HCT116 (cell line): ENCODE measurements at regions not wholly inside any gene's neighbourhood (a gene's known extent, or its start where the extent isn't known, plus 50 kb on each side); places are given as distances from the start of the nearest gene placed in this dataset.

ENCODE experiments used
- ATAC-seq: fragments of 200-7000 bp; cut with Tn5 transposase; 2 replicates; pipeline ENCODE4 v1.9.1; 2020; ENCODE audit warnings: mild to moderate bottlenecking, moderate library complexity
- BruUV-seq: library from RNA; stranded (reverse); fragments of 400-500 nt; replicated peaks from 2 replicates; lab custom pipeline; 2021; lab: Mats Ljungman, UMichigan
- CTCF ChIA-PET: fragments of 300-600 bp; sonication (Branson Sonifier 250); formaldehyde crosslinking; loops from one replicate; lab custom pipeline; 2021; ENCODE audit warnings: antibody characterized with exemption; lab: Charles Lee
- POLR2A ChIA-PET: fragments of 300-600, 350-600 bp; sonication (Branson Sonifier 250); formaldehyde crosslinking; loops from one replicate; lab custom pipeline; 2021; ENCODE audit warnings: antibody characterized with exemption; lab: Charles Lee
- RAD21 ChIA-PET, 2 experiments: fragments of 300-600 bp; sonication (Branson Sonifier 250); formaldehyde crosslinking; loops; one replicate each; lab custom pipeline; 2023; ENCODE audit warnings: low total read pairs in 2 of 2; ENCODE audit not compliant: uncharacterized antibody in 2 of 2, unreplicated experiment in 2 of 2, low non-redundant PET in 1 of 2; lab: Charles Lee
- DNase-seq: peaks from one replicate; pipeline ENCODE4 v3.0.0-alpha.2; 2010; ENCODE audit warnings: low read depth, low spot score
- H2AFZ ChIP-seq: fragments of 200-600 bp; shearing (Covaris generic), sonication (generic); 2 replicates; pipeline ENCODE4 v1.6.1; 2017; ENCODE audit warnings: low read depth, mixed run types, mixed read lengths, antibody characterized with exemption, low read length; ENCODE audit not compliant: poor library complexity, severe bottlenecking
- H3K27ac ChIP-seq: 2 replicates; pipeline ENCODE4 v1.5.1; 2012; ENCODE audit warnings: low read depth, low read length
- H3K27me3 ChIP-seq: fragments of 200-600 bp; sonication (generic); 2 replicates; pipeline ENCODE4 v1.6.1; 2016; ENCODE audit warnings: mixed run types, low read length, mixed read lengths; ENCODE audit not compliant: insufficient read depth
- H3K36me3 ChIP-seq, 2 experiments: fragments of 200-500 bp in 1 of 2; fragments of 200-600 bp in 1 of 2; sonication (Bioruptor generic) in 1 of 2; sonication (generic) in 1 of 2; 2 replicates each; pipeline versions ENCODE4 v1.5.1 to v1.6.1; 2014 to 2016; ENCODE audit warnings: low read length in 2 of 2, inconsistent platforms in 1 of 2, mixed read lengths in 1 of 2, mixed run types in 1 of 2; ENCODE audit not compliant: insufficient read depth in 2 of 2, control insufficient read depth in 1 of 2
- H3K4me1 ChIP-seq, 2 experiments: fragments of 200-600 bp in 1 of 2; sonication (generic) in 1 of 2; 2 replicates each; pipeline versions ENCODE4 v1.5.1 to v1.6.1; 2012 to 2017; ENCODE audit warnings: low read length in 2 of 2, inconsistent platforms in 1 of 2, mild to moderate bottlenecking in 1 of 2, mixed read lengths in 1 of 2, mixed run types in 1 of 2, moderate library complexity in 1 of 2; ENCODE audit not compliant: insufficient read depth in 2 of 2, control insufficient read depth in 1 of 2
- H3K4me2 ChIP-seq: fragments of 200-600 bp; sonication (generic); 2 replicates; pipeline ENCODE4 v1.6.1; 2017; ENCODE audit warnings: mixed run types, low read length, mixed read lengths
- H3K4me3 ChIP-seq, 2 experiments: fragments of 200-600 bp in 1 of 2; sonication (generic) in 1 of 2; replicated peaks in 1 of 2; 2 replicates each; pipeline ENCODE4 v1.5.1; 2011 to 2016; ENCODE audit warnings: low read length in 2 of 2, control low read depth in 1 of 2, low read depth in 1 of 2, mild to moderate bottlenecking in 1 of 2, mixed read lengths in 1 of 2, mixed run types in 1 of 2
- H3K79me2 ChIP-seq: fragments of 200-600 bp; sonication (generic); 2 replicates; pipeline ENCODE4 v1.6.1; 2017; ENCODE audit warnings: mild to moderate bottlenecking, mixed run types, low read length, moderate library complexity, mixed read lengths; ENCODE audit not compliant: insufficient read depth
- H3K9ac ChIP-seq: fragments of 200-600 bp; sonication (generic); 2 replicates; pipeline ENCODE4 v1.6.1; 2016; ENCODE audit warnings: low read length, mixed read lengths
- H3K9me2 ChIP-seq: fragments of 200-600 bp; sonication (generic), shearing (Covaris generic); 2 replicates; pipeline ENCODE4 v1.6.1; 2017; ENCODE audit warnings: mixed run types, mild to moderate bottlenecking, moderate library complexity; ENCODE audit not compliant: insufficient read depth
- H3K9me3 ChIP-seq, 2 experiments: fragments of 200-500 bp in 1 of 2; fragments of 200-600 bp in 1 of 2; sonication (Bioruptor generic) in 1 of 2; sonication (generic) in 1 of 2; 2 replicates each; pipeline ENCODE4 v1.6.1; 2014 to 2017; ENCODE audit warnings: low read length in 2 of 2, mixed read lengths in 2 of 2, inconsistent platforms in 1 of 2, low read depth in 1 of 2, mild to moderate bottlenecking in 1 of 2, mixed run types in 1 of 2, moderate library complexity in 1 of 2; ENCODE audit not compliant: control insufficient read depth in 1 of 2, insufficient read depth in 1 of 2
- H4K20me1 ChIP-seq: fragments of 200-600 bp; sonication (generic), shearing (Covaris generic); 2 replicates; pipeline ENCODE4 v1.6.1; 2017; ENCODE audit warnings: mixed run types, mild to moderate bottlenecking, moderate library complexity; ENCODE audit not compliant: insufficient read depth
- CBX3 ChIP-seq: IDR thresholded peaks from 2 replicates; pipeline ENCODE4 v1.6.1; 2012; ENCODE audit warnings: low read depth
- EZH2 ChIP-seq: fragments of 200-600 bp; sonication (generic); IDR thresholded peaks from 2 replicates; pipeline ENCODE4 v1.6.1; 2017; ENCODE audit warnings: antibody characterized with exemption, mixed run types
- EZH2phosphoT487 ChIP-seq: fragments of 200-600 bp; IDR thresholded peaks from 2 replicates; pipeline ENCODE4 v1.6.1; 2018; ENCODE audit warnings: antibody characterized with exemption, borderline replicate concordance
- FOSL1 ChIP-seq: IDR thresholded peaks from 2 replicates; pipeline ENCODE4 v1.6.1; 2012; ENCODE audit warnings: low read depth
- JUND ChIP-seq: IDR thresholded peaks from 2 replicates; pipeline ENCODE4 v1.6.1; 2012
- POLR2A ChIP-seq: IDR thresholded peaks from 2 replicates; pipeline ENCODE4 v1.7.0; 2011; ENCODE audit warnings: borderline replicate concordance; ENCODE audit not compliant: insufficient read depth, insufficient read length; ENCODE audit errors: extremely low read depth
- SIN3A ChIP-seq: IDR thresholded peaks from 2 replicates; pipeline ENCODE4 v1.6.1; 2012; ENCODE audit warnings: low read depth
- TCF7L2 ChIP-seq: IDR thresholded peaks from 2 replicates; pipeline ENCODE4 v1.7.0; 2011; ENCODE audit warnings: borderline replicate concordance, inconsistent platforms; ENCODE audit not compliant: insufficient read depth, insufficient read length; ENCODE audit errors: extremely low read depth
- YY1 ChIP-seq: IDR thresholded peaks from 2 replicates; pipeline ENCODE4 v1.6.1; 2011; ENCODE audit warnings: low read length, low read depth, moderate library complexity, mild to moderate bottlenecking; ENCODE audit not compliant: insufficient replicate concordance; ENCODE audit errors: extremely low read depth
- intact Hi-C: fragments of 100-400 bp; cut with micrococcal nuclease; formaldehyde crosslinking; loops from 2 replicates; pipeline ENCODE4 v1.10.0; 2022
- TF ChIP-seq, protein P1 (sequence below): IDR thresholded peaks from 2 replicates; pipeline ENCODE4 v1.6.1; 2011; ENCODE audit warnings: mild to moderate bottlenecking, low read length, moderate library complexity; ENCODE audit not compliant: insufficient replicate concordance; ENCODE audit errors: extremely low read depth
- TF ChIP-seq, protein P2 (sequence below): IDR thresholded peaks from 2 replicates; pipeline ENCODE4 v1.6.1; 2012; ENCODE audit warnings: low read depth

DNA sequence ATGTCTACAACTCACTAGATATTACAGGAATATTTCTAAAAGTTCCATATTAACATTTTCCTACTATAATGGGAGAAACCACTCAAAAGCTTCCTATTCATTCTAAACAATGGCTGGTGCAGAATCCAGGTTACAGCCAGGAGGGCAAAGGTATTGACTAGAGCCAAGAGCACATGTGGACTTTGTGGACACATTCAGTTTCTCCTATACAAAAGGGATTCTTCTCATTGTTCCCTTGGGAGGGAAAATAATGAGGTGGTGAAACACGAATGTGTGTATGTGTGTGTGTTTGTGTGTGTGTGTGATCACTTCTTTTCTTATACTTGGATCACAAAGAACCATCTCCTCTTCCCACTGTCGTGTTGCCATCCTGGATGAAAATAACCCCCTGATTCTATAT is 1000.0 kb downstream of the ADGRL2 start:
- no peak for TF ChIP-seq YY1
- no peak for TF ChIP-seq EZH2phosphoT487
- TF ChIP-seq JUND, result no peak
- TF ChIP-seq, protein P1, sequence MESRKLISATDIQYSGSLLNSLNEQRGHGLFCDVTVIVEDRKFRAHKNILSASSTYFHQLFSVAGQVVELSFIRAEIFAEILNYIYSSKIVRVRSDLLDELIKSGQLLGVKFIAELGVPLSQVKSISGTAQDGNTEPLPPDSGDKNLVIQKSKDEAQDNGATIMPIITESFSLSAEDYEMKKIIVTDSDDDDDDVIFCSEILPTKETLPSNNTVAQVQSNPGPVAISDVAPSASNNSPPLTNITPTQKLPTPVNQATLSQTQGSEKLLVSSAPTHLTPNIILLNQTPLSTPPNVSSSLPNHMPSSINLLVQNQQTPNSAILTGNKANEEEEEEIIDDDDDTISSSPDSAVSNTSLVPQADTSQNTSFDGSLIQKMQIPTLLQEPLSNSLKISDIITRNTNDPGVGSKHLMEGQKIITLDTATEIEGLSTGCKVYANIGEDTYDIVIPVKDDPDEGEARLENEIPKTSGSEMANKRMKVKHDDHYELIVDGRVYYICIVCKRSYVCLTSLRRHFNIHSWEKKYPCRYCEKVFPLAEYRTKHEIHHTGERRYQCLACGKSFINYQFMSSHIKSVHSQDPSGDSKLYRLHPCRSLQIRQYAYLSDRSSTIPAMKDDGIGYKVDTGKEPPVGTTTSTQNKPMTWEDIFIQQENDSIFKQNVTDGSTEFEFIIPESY, result no peak
- no peak for TF ChIP-seq EZH2
- no peak for TF ChIP-seq CBX3
- TF ChIP-seq SIN3A, result no peak
- TF ChIP-seq FOSL1, result no peak
- no peak for TF ChIP-seq POLR2A
- no peak for TF ChIP-seq TCF7L2
- TF ChIP-seq, protein P2, sequence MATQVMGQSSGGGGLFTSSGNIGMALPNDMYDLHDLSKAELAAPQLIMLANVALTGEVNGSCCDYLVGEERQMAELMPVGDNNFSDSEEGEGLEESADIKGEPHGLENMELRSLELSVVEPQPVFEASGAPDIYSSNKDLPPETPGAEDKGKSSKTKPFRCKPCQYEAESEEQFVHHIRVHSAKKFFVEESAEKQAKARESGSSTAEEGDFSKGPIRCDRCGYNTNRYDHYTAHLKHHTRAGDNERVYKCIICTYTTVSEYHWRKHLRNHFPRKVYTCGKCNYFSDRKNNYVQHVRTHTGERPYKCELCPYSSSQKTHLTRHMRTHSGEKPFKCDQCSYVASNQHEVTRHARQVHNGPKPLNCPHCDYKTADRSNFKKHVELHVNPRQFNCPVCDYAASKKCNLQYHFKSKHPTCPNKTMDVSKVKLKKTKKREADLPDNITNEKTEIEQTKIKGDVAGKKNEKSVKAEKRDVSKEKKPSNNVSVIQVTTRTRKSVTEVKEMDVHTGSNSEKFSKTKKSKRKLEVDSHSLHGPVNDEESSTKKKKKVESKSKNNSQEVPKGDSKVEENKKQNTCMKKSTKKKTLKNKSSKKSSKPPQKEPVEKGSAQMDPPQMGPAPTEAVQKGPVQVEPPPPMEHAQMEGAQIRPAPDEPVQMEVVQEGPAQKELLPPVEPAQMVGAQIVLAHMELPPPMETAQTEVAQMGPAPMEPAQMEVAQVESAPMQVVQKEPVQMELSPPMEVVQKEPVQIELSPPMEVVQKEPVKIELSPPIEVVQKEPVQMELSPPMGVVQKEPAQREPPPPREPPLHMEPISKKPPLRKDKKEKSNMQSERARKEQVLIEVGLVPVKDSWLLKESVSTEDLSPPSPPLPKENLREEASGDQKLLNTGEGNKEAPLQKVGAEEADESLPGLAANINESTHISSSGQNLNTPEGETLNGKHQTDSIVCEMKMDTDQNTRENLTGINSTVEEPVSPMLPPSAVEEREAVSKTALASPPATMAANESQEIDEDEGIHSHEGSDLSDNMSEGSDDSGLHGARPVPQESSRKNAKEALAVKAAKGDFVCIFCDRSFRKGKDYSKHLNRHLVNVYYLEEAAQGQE, result no peak
- TF ChIP-seq, all 23 proteins: peak for 0
- no peak overlapping the region for H3K9ac ChIP-seq
- ChIA-PET RAD21 (no interaction called here), CTCF (no interaction called here), POLR2A (no interaction called here)
- H3K4me3 ChIP-seq, result no peak overlapping the region
- H4K20me1 ChIP-seq, result no peaks in the 10 kb centered on the region
- DNase-seq, result no peak
- H3K36me3 ChIP-seq, result no peaks in the 10 kb centered on the region
- H2AFZ ChIP-seq, result no peak overlapping the region
- H3K79me2 ChIP-seq, result no peaks in the 10 kb centered on the region
- H3K4me1 ChIP-seq, result no peaks in the 10 kb centered on the region
- no TSS peak for BruUV-seq
- no peak overlapping the region for H3K27ac ChIP-seq
- peaks cover 0 to 4% of the 10 kb centered on the region in 2 experiments; a peak in 1 of 4 replicates for H3K9me3 ChIP-seq
- no peak overlapping the region for H3K4me2 ChIP-seq
- intact Hi-C loops, result no loop called here
- no peaks in the 10 kb centered on the region for H3K9me2 ChIP-seq
- no peaks in the 10 kb centered on the region for H3K27me3 ChIP-seq
- ATAC-seq, result no peak
